ENCODE measurements at regions not wholly inside any gene's neighbourhood (a gene's known extent, or its start where the extent isn't known, plus 50 kb on each side); places are given as distances from the start of the nearest gene placed in this dataset.

DNA sequence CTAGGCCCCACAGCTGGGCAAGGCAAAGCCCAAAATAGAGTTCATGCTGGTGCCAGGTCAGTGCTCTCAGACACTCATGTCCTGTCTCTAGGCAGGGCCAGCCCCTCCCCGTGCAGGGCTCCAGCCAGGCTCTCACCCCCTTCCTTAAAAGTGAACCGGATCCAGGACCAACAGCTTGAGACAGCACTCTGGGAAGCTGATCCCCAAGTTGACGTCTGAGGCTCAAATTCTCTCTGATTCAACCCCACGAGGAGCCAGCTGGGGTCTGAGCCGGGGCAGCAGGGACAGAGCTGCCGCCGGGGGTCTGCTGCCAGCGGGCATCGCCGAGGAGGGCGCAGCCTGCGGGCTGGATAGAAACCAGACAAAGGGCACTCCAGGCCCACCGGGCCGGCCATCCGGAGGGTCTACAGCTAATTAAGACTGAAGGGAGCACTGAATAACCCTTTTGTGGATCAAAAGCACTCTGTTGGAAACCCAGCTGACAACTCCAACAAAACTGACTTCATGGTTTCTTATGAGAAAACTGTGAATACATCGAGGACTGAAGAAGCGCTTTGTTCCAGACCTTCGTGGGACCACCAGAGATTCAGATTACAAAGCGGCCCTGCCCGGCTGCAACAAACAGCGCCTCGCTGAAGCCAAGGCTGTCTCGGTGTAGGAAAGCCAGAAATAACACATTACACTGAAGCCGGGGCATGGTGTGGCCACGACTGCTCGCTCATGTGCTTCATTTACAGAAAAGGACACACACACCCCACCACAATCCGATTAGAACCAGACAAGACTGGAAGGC, 95.8 kb downstream of the PSMG1 start:
- Mint-ChIP-seq H3K27me3 (ENCODE audit: low read depth) (peaks cover 2% of the 10 kb centered on the region; the same call in 1 of the 2 replicates), H3K9me3 (peaks cover 7 to 8% of the 10 kb centered on the region in 2 experiments), H3K27ac (no peak overlapping the region), H3K4me1 (peaks cover 11% of the 10 kb centered on the region in 2 experiments), H3K4me3 (no peak overlapping the region), H3K36me3 (ENCODE audit: insufficient read depth in 1 of 3, low read depth in 3 of 3) (peaks cover 2 to 6% (median 3%) of the 10 kb centered on the region in 3 experiments; a peak in 4 of 7 replicates)
- Histone ChIP-seq H3K9me3 (ENCODE audit: control insufficient read depth, low read depth, low read length) (no peaks in the 10 kb centered on the region), H3K56ac (ENCODE audit: insufficient read length, low read depth, low read length) (no peak overlapping the region), H2BK20ac (ENCODE audit: low read depth, low read length, poor library complexity, severe bottlenecking) (no peak overlapping the region), H3K18ac (ENCODE audit: insufficient read length, low read depth, low read length) (no peak overlapping the region), H3K4me1 (ENCODE audit: insufficient read depth, low read length) (peaks cover 5% of the 10 kb centered on the region; the same call in 1 of the 2 replicates), H4K8ac (replicated peaks; ENCODE audit: insufficient read length, low read depth, low read length) (no peak overlapping the region), H2BK5ac (ENCODE audit: insufficient read length, low read length) (no peak overlapping the region), H4K91ac (ENCODE audit: insufficient read length, low read depth, low read length) (no peak overlapping the region), H3K79me1 (ENCODE audit: insufficient read depth, low read depth, low read length, poor library complexity, severe bottlenecking) (no peaks in the 10 kb centered on the region), H3K27me3 (ENCODE audit: insufficient read depth, low read length) (no peaks in the 10 kb centered on the region), H3K23ac (ENCODE audit: insufficient read length, low read depth, low read length) (no peak overlapping the region), H4K20me1 (ENCODE audit: control insufficient read depth, insufficient read depth, insufficient read length) (no peaks in the 10 kb centered on the region), H2AK5ac (ENCODE audit: insufficient read length, low read length) (no peak overlapping the region), H2BK15ac (ENCODE audit: low read depth, low read length) (0 out of 2 replicates have a peak overlapping the region, but pooled peaks have one; percentile 69), H2BK120ac (ENCODE audit: low read depth, low read length, poor library complexity, severe bottlenecking) (no peak overlapping the region), H3T11ph (ENCODE audit: low read length) (no peak overlapping the region), H3K79me2 (ENCODE audit: insufficient read depth, low read length) (no peaks in the 10 kb centered on the region), H3K27ac (ENCODE audit: insufficient read length, low read depth, low read length) (no peak overlapping the region), H2BK12ac (ENCODE audit: insufficient read length, low read depth, low read length) (no peak overlapping the region), H2AFZ (ENCODE audit: low read length) (no peak overlapping the region), H4K5ac (ENCODE audit: insufficient read length, low read depth, low read length) (no peak overlapping the region), H3K4ac (ENCODE audit: low read depth, low read length) (no peak overlapping the region), H3K23me2 (ENCODE audit: insufficient read length, low read depth, low read length, poor library complexity, severe bottlenecking) (no peaks in the 10 kb centered on the region), H3K14ac (ENCODE audit: insufficient read depth, low read length) (no peak overlapping the region), H3K4me2 (ENCODE audit: insufficient read depth, insufficient read length, low read length) (no peak overlapping the region), H3K9ac (ENCODE audit: extremely low read depth, insufficient read length, low read length) (no peak overlapping the region)
- WGBS (ENCODE audit: extremely low coverage, insufficient read length, low lambda C conversion rate), result no CpG with 5 or more reads among the region's 27 CpGs
- TF ChIP-seq, protein P1, sequence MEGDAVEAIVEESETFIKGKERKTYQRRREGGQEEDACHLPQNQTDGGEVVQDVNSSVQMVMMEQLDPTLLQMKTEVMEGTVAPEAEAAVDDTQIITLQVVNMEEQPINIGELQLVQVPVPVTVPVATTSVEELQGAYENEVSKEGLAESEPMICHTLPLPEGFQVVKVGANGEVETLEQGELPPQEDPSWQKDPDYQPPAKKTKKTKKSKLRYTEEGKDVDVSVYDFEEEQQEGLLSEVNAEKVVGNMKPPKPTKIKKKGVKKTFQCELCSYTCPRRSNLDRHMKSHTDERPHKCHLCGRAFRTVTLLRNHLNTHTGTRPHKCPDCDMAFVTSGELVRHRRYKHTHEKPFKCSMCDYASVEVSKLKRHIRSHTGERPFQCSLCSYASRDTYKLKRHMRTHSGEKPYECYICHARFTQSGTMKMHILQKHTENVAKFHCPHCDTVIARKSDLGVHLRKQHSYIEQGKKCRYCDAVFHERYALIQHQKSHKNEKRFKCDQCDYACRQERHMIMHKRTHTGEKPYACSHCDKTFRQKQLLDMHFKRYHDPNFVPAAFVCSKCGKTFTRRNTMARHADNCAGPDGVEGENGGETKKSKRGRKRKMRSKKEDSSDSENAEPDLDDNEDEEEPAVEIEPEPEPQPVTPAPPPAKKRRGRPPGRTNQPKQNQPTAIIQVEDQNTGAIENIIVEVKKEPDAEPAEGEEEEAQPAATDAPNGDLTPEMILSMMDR (conservative IDR thresholded peaks at IDR 0.05), result no peak
- no peak for DNase-seq
